Activated CD4-positive, alpha-beta T cell treated with anti-CD3 and anti-CD28 coated beads for 48 hours (primary cell): ENCODE measurements at regions not wholly inside any gene's neighbourhood (a gene's known extent, or its start where the extent isn't known, plus 50 kb on each side); places are given as distances from the start of the nearest gene placed in this dataset.

Experiments used
- DNase-seq: peaks from one replicate; pipeline ENCODE4 v3.0.0-alpha.2; 2020

DNA sequence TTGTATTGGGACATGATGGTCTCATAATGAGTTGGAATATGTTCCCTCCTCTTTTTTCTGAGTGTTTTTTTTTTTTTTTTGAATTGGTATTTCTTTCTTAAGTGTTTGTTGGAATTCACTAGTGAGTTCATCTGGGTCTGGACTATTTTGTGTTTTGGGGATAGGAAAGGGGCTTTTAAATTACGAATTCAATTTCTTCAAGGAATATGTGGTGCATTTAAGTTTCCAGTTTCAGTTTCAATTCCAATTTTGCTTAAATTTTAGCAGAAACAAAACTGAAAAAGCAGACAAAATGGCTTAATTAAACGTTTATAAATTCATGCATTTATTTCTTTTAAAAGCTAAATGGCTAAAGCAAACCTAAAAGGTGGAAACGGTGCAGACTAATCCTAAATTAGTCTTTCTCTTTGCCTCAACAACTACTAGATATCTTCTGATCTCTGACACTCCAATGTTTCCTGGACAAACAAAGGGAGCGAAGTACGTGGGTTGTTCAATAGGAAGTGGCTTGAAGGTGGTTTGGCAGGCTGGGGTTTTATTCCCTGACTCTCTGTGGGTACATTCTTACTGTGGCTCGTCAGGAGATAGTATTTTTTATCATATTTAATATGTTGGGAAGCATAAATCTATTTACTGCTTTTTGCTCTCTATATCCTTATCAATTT lies 50.0 kb upstream of the CORO2B start:
- no peak for DNase-seq
